NB4 (cell line): ENCODE measurements at regions not wholly inside any gene's neighbourhood (a gene's known extent, or its start where the extent isn't known, plus 50 kb on each side); places are given as distances from the start of the nearest gene placed in this dataset.

Experiments used
- DNase-seq: peaks from one replicate; pipeline ENCODE4 v3.0.0; 2010; ENCODE audit warnings: low read depth
- H3K4me3 ChIP-seq: one replicate; pipeline ENCODE4 v1.5.1; 2011; ENCODE audit warnings: mild to moderate bottlenecking, low read depth, low read length, moderate library complexity
- CTCF ChIP-seq: IDR thresholded peaks from one replicate; pipeline ENCODE4 v1.5.1; 2012; ENCODE audit warnings: low read depth, low read length
- MAX ChIP-seq: IDR thresholded peaks from 2 replicates; pipeline ENCODE4 v1.6.1; 2011; ENCODE audit warnings: low read depth, low read length
- MYC ChIP-seq: IDR thresholded peaks from 2 replicates; pipeline ENCODE4 v1.6.1; 2011; ENCODE audit warnings: low read depth, low read length
- POLR2A ChIP-seq: IDR thresholded peaks from 2 replicates; pipeline ENCODE4 v1.6.1; 2011; ENCODE audit warnings: mild to moderate bottlenecking; ENCODE audit not compliant: insufficient read length; ENCODE audit errors: extremely low read depth

DNA sequence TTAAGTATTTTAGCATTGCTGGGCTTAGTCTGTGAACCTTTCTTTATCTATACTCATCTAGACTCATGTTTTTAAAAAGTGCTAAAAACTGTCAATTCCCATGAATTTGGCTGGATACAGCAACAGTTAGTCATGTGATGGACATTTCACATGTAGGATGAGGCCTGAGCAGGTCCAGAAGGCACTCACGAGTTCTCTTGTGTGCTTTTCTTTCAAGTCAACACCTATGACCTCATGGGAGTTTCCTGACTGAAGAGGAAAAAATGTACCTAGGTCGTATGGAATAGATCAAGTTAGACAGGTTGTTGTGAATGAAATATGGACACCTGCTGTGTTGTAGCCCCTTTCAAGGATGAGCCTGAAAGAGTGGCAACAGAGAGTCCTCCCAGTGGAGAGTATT, 394.2 kb downstream of the DUSP10 start:
- no peak for DNase-seq
- H3K4me3 ChIP-seq, result no peak overlapping the region
- TF ChIP-seq POLR2A, result no peak
- TF ChIP-seq CTCF, result no peak
- no peak for TF ChIP-seq MYC
- TF ChIP-seq MAX, result no peak

DNA sequence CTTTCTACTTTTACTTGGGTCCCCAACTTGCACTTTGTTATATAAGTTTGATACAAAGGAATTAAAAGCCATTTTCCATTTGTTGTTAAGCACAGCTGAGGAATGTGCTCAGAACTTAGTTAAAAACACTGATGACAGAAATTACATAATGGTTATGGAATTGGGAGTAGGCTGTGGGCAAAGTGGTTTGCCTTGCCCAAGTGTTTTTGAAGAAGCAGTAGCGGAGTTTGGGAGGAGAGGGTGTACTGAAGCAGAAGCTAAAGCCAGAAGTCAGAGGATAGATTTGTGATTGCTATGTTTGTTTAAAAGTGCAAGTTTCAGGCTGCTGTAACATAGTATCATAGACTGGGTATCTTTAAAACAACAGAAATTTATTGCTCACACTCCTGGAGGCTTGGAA, 391.8 kb downstream of the DUSP10 start:
- DNase-seq, result no peak
- TF ChIP-seq CTCF (no peak), POLR2A (no peak), MAX (no peak), MYC (no peak)

DNA sequence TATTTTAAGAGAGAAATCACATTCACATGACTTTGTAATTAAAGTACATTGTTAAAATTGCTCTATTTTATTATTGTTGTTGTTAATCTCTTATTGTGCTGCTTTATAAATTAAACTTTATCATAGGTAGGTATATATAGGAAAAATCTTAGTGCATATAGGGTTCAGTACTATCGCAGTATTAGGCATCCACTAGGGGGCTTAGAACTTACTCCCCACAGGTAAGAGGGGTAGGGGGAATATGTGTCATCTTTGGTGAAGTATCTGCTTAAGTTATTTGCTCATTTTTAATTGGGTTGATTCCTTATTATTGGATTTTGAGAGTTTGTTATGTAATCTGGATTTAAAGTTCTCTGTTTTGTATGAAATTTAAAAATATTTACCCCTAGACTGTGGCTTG, 385.2 kb downstream of the DUSP10 start:
- no peak overlapping the region for H3K4me3 ChIP-seq
- DNase-seq, result peak; percentile 6
- peak; percentile 39 for TF ChIP-seq CTCF
- TF ChIP-seq POLR2A, result no peak
- TF ChIP-seq MAX, result no peak
- no peak for TF ChIP-seq MYC

More for the DNA sequence above, 391.8 kb downstream of the DUSP10 start:
- no peak overlapping the region for H3K4me3 ChIP-seq

DNA sequence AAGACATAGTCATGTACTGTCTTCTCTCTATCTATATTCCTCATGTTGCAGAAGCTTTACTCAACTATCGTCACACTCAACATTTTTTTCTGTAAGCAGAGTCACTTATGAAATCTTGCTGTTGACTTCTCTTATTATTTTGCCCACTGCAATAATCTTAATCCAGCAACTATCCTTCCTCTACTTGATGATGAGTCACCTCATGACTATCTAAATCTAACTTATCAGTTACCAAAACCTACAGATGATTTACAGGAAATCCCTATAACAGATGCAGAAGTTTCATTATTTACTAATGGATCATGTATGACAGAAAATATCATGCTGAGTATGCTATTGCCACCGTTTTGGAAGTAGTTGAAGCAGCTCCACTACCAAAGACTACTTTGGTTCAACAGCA, 378.9 kb downstream of the DUSP10 start:
- DNase-seq, result no peak
- H3K4me3 ChIP-seq, result no peak overlapping the region
- TF ChIP-seq MAX (no peak), CTCF (no peak), POLR2A (no peak), MYC (no peak)

GRCh38 chr1:221366495-221367110, 375.3 kb downstream of the DUSP10 start:
- no peak for DNase-seq
- TF ChIP-seq MAX, result no peak
- no peak overlapping the region for H3K4me3 ChIP-seq

DNA sequence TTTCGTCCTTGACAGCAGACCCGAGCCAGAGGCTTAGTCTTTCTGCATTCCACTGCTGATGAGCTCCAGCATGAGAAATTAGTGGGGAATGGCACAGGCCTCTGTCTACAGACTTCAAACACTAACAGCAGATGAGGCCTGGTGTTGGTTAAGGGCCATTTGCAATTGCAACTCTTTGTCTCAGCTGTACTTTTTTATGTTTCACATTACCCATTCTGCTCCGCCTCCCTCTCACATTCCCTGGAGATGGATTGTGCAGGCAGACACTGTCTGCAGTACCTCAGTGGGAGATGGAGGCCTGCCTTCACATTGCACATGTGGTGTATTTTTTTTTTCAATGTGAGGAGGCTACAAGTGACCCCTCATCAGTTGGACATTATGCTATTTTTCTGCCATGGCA, 370.2 kb downstream of the DUSP10 start:
- H3K4me3 ChIP-seq, result no peak overlapping the region
- no peak for TF ChIP-seq MYC
- DNase-seq, result no peak

- TF ChIP-seq CTCF (no peak), MAX (no peak), MYC (no peak), POLR2A (no peak)
- H3K4me3 ChIP-seq, result no peak overlapping the region
- DNase-seq, result no peak
Observed at GRCh38 chr1:221373795-221374194, 368.1 kb downstream of the DUSP10 start.
